GM04504 (cell line): ENCODE measurements at regions not wholly inside any gene's neighbourhood (a gene's known extent, or its start where the extent isn't known, plus 50 kb on each side); places are given as distances from the start of the nearest gene placed in this dataset.
"Not testable (repeated sequence)": the region's sequence is repeated elsewhere in the genome, so short reads cannot be mapped to it uniquely, and the experiment has no call there.

Experiments used
- DNase-seq: peaks from one replicate; pipeline ENCODE4 v3.0.0-alpha.2; 2012; ENCODE audit warnings: low read depth

DNA sequence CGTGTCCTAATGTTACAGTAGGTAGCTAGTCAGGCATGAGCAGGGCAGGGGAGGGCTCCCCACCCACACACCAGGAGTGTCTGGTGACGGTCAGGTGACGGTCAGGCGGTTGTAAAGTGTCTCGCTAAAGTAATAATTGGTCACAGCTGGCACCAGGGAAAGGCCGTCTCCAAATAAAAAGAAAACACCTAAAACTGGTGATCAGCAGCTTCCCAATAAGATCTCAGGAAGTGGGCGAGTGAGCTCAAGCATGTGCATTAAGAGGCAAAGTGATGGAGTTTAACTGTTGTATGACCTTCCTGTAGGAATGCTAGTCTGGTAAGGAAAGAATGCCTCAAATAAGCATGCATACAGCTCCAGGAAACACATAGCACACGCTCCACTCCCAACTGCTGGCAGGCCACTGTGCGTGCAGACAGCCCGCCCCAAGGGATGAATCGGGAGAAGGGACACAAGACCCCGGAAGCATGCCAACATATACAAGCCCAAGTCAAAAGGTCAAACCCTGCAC is 177.1 kb downstream of the RNF144A start:
- no peak for DNase-seq

DNA sequence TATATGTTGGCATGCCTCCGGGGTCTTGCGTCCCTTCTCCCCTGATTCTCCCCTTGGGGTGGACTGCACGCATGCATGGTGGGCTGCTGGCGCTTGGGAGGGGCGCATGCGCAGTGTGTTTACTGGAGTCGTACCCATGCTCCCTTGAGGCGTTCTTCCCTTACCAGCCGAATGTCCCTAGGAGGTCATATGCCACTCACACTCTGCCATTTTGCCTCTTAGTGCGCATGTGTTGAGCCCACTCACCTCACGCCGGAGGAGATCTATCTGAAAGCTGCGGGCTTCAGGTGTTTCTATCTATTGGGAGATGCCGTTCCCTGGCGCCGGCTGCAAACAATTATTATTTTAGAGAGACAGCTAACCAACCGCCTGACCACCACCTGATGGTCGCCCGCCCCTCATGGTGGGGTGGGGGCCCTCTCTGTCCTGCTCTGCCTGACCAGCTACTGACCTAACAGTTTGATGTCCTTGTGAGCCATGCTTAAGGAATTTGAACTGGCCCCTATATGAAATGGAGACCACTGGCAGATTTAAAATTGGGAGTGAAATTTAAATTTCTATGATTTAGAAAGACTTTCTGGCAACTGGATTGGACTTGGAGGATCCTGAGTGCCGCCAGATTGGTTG is 179.6 kb downstream of the RNF144A start:
- DNase-seq, result no peak

- DNase-seq, result no peak
Measured at GRCh38 chr2:7097353-7097895, 180.2 kb downstream of the RNF144A start.

DNA sequence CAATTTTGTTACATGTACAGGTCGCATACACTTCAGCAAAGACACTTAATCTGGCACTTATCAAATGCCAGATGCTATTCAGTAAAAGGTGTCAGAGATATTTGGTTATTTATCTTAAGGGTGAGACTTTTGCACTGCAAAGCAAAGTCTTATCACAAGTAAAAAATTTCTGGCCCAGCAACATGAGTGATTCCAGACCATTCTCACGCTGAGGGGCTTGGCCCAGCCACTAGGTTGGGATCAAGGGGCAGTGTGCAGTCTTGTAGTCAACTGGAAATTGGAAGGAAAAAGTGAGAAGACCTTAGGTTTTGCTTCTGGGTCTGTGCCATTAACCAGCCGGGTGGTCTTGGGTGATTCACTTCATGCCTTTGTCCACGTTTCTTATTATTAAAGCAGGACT is 181.6 kb downstream of the RNF144A start:
- no peak for DNase-seq

DNA sequence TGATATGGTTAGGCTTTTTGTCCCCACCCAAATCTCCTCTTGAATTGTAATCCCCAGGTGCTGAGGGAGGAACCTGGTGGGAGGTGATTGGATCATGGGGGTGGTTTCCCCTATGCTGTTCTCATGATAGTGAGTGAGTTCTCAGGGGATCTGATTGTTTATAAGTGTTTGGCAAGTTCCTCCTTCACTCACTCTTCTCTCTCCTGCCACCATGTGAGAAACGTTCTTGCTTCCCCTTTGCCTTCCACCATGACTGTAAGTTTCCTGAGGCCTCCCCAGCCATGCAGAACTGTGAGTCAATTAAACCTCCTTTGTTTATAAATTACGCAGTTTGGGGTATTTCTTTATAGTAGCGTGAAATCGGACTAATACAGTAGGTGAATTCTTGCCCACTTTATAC is 182.5 kb downstream of the RNF144A start:
- not testable (repeated sequence) for DNase-seq

GRCh38 chr2:7102826-7103225 is 185.6 kb downstream of the RNF144A start:
- DNase-seq, result no peak

DNA sequence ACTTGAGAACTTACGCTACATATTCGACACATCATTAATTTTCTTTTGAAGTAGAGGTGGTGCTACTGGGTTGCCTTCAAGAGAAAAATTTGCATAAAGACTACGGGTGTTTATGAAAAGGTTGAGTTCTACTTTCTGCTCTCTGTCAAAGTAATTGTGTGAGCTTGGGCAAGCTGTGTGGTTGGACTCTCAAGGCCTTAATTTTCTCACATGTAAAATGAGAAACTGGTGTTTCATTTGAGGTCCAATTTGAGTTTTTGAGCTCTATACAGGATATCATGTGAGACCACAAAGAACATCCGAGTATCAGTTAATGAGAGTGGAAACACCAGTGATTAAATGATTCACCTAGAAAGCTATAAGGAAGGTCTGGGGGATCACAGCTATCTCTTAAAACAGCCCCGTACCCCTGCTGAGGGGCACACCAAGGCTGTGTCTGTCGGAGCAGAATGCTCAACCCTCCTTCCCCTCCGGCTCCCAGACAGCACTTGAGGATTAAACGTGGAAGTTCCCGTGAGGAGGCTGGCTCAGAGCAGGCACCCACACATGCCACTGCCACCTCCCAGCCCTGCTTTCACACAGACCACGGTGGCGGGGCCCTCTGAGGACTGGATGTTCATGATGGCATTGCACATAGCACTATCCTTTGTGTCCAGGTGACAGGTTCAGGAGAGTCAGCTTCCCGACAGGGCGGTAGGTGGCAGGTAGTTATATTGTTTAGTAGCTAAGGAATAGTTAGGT is 191.8 kb downstream of the RNF144A start:
- no peak for DNase-seq

- no peak for DNase-seq
Measured at GRCh38 chr2:7109533-7109885, 192.3 kb downstream of the RNF144A start.

DNA sequence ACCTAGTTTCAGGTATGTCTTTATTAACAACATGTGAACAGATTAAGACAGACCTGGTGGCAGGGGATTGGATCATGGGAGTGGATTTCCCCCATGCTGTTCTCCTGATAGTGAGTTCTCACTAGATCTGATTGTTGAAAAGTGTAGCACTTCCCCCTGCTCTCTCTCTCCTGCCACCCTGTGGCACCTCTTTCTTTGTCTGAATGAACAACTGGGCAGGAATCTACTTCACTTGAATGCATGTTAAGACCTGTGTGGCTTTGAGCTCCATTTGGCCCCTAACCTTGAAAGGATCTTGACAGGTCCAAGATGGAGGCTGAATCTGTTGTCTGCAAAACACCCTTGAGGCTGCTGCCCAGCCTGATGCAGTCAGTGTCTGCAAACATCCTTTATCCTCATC is 194.4 kb downstream of the RNF144A start:
- DNase-seq, result no peak

DNA sequence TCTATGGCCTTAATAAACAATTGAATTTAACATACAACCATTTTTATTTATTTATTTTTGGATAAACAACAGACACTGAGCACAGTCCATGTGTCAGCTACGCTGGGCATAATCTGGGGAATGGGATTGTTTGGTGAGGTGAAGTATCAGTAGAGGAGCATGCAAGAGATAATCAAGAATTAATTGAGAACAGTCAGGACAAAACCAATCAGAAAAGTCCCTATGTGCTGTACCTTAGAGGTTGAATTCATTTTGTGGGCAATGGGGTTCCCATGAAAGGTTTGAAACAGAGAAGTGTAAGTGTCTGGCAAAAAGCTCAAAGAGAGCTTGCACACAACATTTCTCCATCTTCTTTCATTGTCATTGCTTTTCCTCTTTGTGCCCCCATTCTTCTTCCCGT is 198.2 kb downstream of the RNF144A start:
- no peak for DNase-seq

DNA sequence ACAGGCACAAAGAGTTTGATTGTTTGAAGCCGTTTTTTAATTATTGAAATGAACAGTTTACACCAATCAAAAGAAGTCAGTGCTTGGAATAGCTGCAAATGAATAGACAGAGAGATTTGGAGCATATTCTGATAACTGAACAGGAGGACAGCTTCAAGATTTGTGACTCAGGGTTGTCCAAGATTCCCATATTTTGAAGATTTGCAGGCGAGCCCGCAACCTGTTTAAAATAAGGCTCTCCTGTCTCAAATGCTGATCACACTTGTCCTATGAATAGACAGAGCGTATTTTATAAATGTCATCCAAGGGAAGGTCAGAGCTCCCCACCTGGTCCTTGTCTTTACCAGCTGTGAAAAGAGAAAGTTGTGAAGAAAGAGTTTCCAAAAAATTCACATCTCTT is 198.7 kb downstream of the RNF144A start:
- no peak for DNase-seq

- DNase-seq, result no peak
Measured at GRCh38 chr2:7116511-7116910, 199.3 kb downstream of the RNF144A start.

- DNase-seq, result no peak
Measured at GRCh38 chr2:7117076-7117475, 199.9 kb downstream of the RNF144A start.

DNA sequence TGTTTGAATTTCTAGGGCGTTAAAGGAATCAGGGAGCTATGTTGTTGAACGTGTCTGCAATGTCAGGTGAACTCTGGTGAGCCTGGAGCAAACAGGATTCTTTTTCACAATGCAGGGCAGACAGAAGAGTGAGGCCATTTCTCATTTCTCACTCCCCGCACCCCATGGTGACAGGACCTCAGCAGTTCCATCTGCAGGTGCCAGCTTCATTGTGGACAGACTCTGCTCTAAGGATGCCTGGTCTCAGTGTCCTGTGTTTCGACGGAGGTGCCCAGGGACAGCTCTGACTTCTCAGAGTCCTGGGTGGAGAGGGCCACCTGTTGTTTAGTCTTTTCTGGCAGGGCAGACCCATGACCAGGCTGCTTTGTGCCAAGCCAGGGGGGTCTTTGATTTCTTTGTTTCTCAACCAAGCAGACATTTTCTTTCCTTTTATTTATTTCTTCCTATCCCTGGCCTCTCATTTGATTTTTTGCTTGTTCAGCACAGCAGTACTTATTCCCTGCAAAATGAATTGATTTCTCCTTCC is 201.5 kb downstream of the RNF144A start:
- DNase-seq, result no peak

DNA sequence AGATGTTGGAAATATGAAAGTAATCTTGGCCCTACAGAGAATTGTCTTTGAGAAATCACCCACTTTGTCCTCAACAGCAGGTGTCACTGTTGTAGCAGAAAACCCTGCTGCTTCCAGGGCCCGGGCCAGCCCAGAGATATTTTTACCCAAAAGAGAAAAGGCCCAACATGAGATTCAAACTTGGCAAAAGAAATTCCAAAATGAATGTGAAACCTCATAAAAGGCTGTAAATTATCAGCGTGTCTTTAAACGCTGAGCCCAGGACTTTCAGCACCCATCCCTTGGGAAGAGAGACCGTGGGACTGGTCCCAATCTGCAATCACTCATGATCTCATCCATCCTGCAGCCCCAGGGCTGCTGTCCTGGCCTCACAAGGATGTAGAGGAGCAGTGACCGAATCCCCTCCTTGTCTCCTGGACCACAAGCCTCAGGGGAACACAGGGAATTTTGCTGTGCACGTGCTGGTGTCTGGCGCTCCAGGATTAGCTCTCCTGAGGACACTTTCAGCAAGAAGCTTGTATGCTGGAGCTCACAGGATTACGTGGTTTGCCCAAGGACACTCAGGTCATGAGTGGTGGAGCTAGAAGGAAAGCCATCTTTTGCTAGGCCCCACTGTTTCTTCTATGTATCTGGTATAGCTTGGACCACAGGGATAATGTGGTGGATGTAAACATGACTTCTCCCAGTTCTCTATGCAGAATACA is 202.1 kb downstream of the RNF144A start:
- peak; percentile 25 for DNase-seq

- DNase-seq, result no peak
Measured at GRCh38 chr2:7121851-7122250, 204.6 kb downstream of the RNF144A start.

DNA sequence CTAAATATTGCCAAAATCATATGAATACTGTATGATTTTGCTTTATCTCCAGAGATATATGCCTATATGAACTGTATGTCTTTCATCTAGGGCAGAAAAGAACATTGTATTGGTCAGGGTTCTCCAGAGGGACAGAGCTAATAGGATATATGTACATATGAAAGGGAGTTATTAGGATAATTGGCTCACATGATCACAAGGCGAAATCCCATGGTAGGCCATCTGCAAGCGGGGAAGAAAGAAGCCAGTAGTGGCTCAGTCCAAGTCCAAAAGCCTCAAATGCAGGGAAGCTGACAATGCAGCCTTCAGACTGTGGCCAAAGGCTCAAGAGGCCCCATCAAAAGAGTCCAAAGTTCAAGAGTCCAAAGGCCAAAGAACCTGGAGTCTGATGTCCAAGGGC is 209.9 kb downstream of the RNF144A start:
- no peak for DNase-seq

DNA sequence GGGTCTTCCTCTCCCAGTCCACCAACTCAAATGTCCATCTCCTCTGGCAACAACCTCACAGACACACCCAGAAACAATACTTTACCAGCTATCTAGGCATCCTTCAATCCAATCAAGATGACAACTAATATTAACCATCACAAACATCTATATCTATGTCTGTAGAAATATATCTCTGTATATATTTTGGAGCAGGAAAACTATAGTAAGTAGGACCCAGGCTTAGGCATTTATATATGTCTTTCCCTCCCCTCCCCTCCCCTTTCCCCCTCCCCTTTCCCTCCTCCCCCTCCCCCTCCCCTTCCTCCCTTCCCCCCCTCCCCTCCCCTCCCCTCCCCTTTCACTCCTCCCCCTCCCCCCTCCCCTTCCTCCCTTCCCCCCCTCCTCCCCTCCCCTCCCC is 210.5 kb downstream of the RNF144A start:
- no peak for DNase-seq

DNA sequence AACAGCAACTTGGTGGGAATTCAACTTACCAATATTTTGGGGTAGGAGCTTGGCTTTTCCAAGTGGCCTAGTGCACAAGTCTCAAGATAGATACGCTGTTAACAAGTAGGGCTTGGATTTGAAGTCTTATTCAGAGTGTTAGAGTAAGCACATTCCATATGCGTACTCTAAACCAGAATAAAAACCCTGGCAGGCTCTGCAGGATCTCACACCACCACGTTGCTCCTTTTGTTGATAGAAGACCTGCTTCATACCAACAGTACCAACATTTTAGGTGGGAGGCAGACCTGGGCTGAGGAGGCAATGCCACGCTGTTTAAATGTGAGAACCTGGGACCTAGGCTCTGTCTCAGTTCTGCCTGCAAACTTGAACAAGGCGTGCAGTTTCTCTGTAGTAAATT is 214.0 kb downstream of the RNF144A start:
- no peak for DNase-seq

DNA sequence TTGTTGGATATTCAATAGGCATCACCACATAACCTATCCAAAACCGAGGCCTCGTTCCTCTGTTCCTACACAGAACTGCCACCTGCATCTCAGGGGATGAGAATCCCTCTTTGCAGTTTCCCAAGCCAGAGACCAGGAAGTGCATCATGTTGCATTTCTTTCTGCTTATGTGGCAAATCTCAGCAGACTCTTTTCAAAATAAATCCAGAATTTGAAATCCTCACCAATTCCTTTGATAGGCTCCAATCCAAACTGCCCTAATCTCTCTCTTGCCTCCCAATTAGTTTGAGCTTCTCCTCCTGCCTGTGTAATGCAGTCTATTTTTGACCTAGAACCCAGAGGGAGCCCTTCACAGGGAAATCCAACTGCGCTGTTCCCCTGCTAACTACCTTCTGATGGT is 215.5 kb downstream of the RNF144A start:
- no peak for DNase-seq

- no peak for DNase-seq
Measured at GRCh38 chr2:7133521-7133920, 216.3 kb downstream of the RNF144A start.

GRCh38 chr2:7140306-7140705 is 223.1 kb downstream of the RNF144A start:
- DNase-seq, result no peak

DNA sequence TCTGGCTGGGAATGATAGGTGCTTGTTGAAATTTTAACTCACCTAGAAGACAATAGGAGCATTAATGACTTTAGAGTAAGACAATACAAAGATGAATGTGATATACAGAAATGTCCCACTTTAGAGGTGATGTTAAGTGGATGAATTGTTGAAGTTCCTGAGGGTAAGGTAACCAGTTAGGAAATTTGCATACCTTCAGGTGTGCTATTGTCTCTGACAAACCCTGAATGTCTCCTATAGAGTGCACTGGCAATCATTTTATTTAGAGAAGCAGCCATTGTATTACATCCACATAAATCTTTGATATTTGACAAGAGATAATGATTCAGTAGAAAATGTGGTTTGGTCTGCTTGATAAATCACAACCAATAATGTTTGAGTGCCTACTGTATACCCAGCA is 228.5 kb downstream of the RNF144A start:
- no peak for DNase-seq
